Ascending aorta (tissue), 2 donors: ENCODE measurements at regions not wholly inside any gene's neighbourhood (a gene's known extent, or its start where the extent isn't known, plus 50 kb on each side); places are given as distances from the start of the nearest gene placed in this dataset.
"Not testable (repeated sequence)": the region's sequence is repeated elsewhere in the genome, so short reads cannot be mapped to it uniquely, and the experiment has no call there.

Experiments
- DNase-seq, 2 donors: peaks; one replicate each; pipeline ENCODE4 v3.0.0-alpha.2; 2019; ENCODE audit warnings: low spot score in 2 of 2
- H3K27ac ChIP-seq, 2 donors: fragments of 200-600 bp; sonication (generic); one replicate each; pipeline ENCODE4 v1.5.1; 2016 to 2017; ENCODE audit warnings: mild to moderate bottlenecking in 1 of 2
- H3K27me3 ChIP-seq: fragments of 200-600 bp; sonication (generic); one replicate; pipeline ENCODE4 v1.5.1; 2017
- H3K36me3 ChIP-seq, 2 donors: fragments of 200-600 bp; sonication (generic); one replicate each; pipeline ENCODE4 v1.5.1; 2016
- H3K4me1 ChIP-seq, 2 donors: fragments of 200-600 bp; sonication (generic); one replicate each; pipeline ENCODE4 v1.5.1; 2016 to 2017; ENCODE audit warnings: mild to moderate bottlenecking in 1 of 2
- H3K4me3 ChIP-seq, 2 donors: fragments of 200-600 bp; sonication (generic); one replicate each; pipeline ENCODE4 v1.5.1; 2016 to 2017; ENCODE audit warnings: mild to moderate bottlenecking in 1 of 2
- H3K9me3 ChIP-seq, 2 donors: fragments of 200-600 bp; sonication (generic); one replicate each; pipeline ENCODE4 v1.5.1; 2016
- intact Hi-C: fragments of 100-400 bp; cut with DNase I; formaldehyde crosslinking; loops from one replicate; pipeline ENCODE4 v1.15.1; 2023
- TF ChIP-seq, protein P1 (sequence below), 3 experiments: fragments of 200-600 bp in 2 of 3; fragments of 450-650 bp in 1 of 3; sonication (generic) in 2 of 3; IDR thresholded peaks; one replicate each; pipeline ENCODE4 v1.5.1; 2016 to 2019; ENCODE audit warnings: antibody characterized with exemption in 3 of 3, mild to moderate bottlenecking in 1 of 3, moderate library complexity in 1 of 3

DNA sequence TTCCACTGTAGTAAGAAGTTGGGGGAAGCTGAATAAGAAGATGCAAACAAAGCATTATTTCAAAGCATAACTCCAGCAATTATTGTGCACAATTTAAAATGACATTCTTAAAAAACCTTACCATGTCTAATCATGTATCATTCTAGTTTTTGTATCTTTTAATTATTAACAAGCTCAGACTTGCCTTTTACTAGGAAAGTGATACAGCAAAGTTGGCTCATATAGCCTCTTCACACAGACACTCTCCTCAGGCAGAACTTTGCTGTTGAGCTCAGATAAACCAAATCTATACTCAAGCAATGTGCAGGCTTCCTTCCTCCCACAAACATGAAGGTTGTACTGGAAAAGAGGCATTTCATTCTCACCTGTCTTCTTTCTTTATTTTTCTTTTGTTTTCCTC lies 358.7 kb upstream of the EMCN start:
- Histone ChIP-seq H3K27ac (no peak overlapping the region), H3K36me3 (no peaks in the 10 kb centered on the region), H3K4me1 (no peaks in the 10 kb centered on the region), H3K9me3 (no peaks in the 10 kb centered on the region), H3K27me3 (no peaks in the 10 kb centered on the region), H3K4me3 (no peak overlapping the region)
- intact Hi-C loops = no loop called here
- TF ChIP-seq, protein P1, sequence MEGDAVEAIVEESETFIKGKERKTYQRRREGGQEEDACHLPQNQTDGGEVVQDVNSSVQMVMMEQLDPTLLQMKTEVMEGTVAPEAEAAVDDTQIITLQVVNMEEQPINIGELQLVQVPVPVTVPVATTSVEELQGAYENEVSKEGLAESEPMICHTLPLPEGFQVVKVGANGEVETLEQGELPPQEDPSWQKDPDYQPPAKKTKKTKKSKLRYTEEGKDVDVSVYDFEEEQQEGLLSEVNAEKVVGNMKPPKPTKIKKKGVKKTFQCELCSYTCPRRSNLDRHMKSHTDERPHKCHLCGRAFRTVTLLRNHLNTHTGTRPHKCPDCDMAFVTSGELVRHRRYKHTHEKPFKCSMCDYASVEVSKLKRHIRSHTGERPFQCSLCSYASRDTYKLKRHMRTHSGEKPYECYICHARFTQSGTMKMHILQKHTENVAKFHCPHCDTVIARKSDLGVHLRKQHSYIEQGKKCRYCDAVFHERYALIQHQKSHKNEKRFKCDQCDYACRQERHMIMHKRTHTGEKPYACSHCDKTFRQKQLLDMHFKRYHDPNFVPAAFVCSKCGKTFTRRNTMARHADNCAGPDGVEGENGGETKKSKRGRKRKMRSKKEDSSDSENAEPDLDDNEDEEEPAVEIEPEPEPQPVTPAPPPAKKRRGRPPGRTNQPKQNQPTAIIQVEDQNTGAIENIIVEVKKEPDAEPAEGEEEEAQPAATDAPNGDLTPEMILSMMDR (IDR thresholded peaks at IDR 0.05) = no peak
- DNase-seq = no peak

- no peaks in the 10 kb centered on the region for H3K4me1 ChIP-seq
- no peak for DNase-seq
- TF ChIP-seq, protein P1 (IDR thresholded peaks at IDR 0.05) = no peak
- intact Hi-C loops = no loop called here
- H3K9me3 ChIP-seq = no peaks in the 10 kb centered on the region
- H3K4me3 ChIP-seq = no peak overlapping the region
- no peaks in the 10 kb centered on the region for H3K36me3 ChIP-seq
- no peak overlapping the region for H3K27ac ChIP-seq
- H3K27me3 ChIP-seq = no peaks in the 10 kb centered on the region
Observed at GRCh38 chr4:100875296-100876068, 357.7 kb upstream of the EMCN start.

DNA sequence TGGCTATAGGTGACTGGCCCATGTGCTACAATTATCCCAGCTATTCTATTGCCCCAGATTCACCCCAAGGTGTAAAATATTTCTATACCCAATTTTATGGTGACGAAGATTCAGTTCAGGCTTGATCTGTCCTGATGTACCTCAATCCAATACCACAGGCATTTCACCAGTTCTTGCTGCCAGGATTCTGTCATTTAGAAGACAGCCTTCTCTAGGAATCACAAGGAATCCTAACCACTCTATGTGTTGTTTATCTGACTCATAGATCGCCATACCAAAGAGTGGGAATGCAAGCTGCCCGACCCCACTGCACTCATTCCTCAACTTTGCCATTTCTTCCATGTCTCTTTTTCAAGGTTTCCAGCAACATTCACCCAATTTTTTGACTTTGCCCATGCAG lies 355.0 kb upstream of the EMCN start:
- no peaks in the 10 kb centered on the region for H3K27me3 ChIP-seq
- no peaks in the 10 kb centered on the region for H3K4me1 ChIP-seq
- DNase-seq = no peak
- intact Hi-C loops = no loop called here
- H3K36me3 ChIP-seq = no peaks in the 10 kb centered on the region
- TF ChIP-seq, protein P1 (IDR thresholded peaks at IDR 0.05) = no peak
- no peak overlapping the region for H3K4me3 ChIP-seq
- no peak overlapping the region for H3K27ac ChIP-seq
- H3K9me3 ChIP-seq = no peaks in the 10 kb centered on the region

DNA sequence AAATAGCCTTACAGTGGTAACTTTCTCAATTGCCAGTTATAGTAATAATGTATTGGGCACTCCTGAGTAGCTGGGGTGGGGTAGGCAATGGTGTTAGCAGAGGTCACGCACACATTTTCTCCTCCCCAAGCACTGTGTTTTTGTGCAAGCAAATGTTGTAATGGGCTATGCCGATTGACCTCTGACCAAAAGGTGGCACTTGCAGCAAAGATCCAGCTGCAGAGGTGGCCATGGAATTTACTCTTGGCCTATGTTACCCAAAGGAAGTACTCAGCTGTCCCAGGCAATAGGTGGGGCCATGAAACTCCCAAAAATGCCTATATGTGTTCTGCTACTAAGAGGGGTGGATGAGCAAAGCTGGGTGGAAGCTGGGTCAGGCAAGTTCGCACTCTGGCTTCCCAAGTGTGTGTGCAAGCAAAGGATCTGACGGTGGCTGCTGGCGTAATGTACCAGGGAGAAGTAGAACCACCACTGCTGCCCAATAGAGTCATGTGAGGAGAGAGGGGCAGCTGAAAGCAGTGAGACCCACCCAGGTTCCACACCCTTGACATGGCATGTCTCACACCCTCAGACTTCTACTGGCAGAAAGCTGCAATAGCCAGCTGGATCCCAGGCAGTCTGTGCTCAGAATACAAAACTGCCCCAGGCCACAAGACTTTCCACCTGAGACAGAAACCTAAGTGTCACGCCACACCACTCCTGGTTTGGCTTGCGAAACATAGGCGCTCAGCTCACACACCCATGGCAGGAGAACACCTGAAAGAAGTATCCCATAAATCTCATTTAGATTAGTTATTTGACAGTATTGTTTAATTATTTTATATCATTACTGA lies 353.3 kb upstream of the EMCN start:
- H3K27ac ChIP-seq = no peak overlapping the region
- H3K4me1 ChIP-seq = no peaks in the 10 kb centered on the region
- intact Hi-C loops = no loop called here

DNA sequence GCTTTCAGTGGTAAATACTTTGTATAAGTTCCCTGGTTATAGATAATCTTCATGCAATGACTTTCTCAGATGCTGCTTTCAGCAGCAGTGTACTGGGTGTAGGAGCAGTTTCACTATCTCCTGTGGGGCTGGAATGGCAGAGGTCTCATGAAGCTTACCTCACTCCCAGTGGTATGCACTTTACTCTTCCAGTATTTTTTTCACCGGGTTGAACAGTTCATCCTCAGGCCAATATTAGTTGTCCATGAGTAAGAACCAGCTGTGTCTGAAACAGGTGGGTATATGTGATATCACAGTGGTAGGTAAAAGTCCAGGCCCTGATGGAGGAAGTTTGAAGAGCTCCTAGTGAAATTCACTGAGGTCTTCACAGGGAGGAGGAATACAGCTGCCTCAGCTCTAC lies 351.5 kb upstream of the EMCN start:
- no peaks in the 10 kb centered on the region for H3K36me3 ChIP-seq
- H3K27ac ChIP-seq = no peak overlapping the region
- H3K27me3 ChIP-seq = no peaks in the 10 kb centered on the region
- no peaks in the 10 kb centered on the region for H3K4me1 ChIP-seq
- intact Hi-C loops = no loop called here
- no peaks in the 10 kb centered on the region for H3K9me3 ChIP-seq
- no peak for DNase-seq
- TF ChIP-seq, protein P1 (IDR thresholded peaks at IDR 0.05) = no peak
- no peak overlapping the region for H3K4me3 ChIP-seq

More for the DNA sequence above, 353.3 kb upstream of the EMCN start:
- no peaks in the 10 kb centered on the region for H3K36me3 ChIP-seq
- H3K4me3 ChIP-seq = no peak overlapping the region
- H3K9me3 ChIP-seq = no peaks in the 10 kb centered on the region
- H3K27me3 ChIP-seq = no peaks in the 10 kb centered on the region
- TF ChIP-seq, protein P1 (IDR thresholded peaks at IDR 0.05) = no peak
- DNase-seq = no peak

GRCh38 chr4:100868281-100868680 lies 350.5 kb upstream of the EMCN start:
- H3K9me3 ChIP-seq, H3K4me3 ChIP-seq, DNase-seq, H3K27me3 ChIP-seq, H3K4me1 ChIP-seq, H3K27ac ChIP-seq, H3K36me3 ChIP-seq, intact Hi-C loops: not testable (repeated sequence)
